Natural killer cell (primary cell): ENCODE measurements at regions not wholly inside any gene's neighbourhood (a gene's known extent, or its start where the extent isn't known, plus 50 kb on each side); places are given as distances from the start of the nearest gene placed in this dataset.

ENCODE experiments used
- ATAC-seq, 3 donors: fragments of 150-1000 bp in 2 of 3; fragments of 200-7000 bp in 1 of 3; cut with Tn5 transposase; 1 replicate in 1 of 3; 2 replicates in 2 of 3; pipeline ENCODE4 v1.10.0; 2021; ENCODE audit warnings: mild to moderate bottlenecking in 2 of 3, moderate library complexity in 2 of 3
- DNase-seq, 2 donors: peaks; one replicate each; pipeline versions ENCODE4 v3.0.0 to v3.0.0-alpha.2; 2013 to 2021; ENCODE audit warnings: mixed read lengths in 1 of 2
- H3K27ac ChIP-seq: one replicate; pipeline ENCODE4 v1.5.1; 2013; ENCODE audit warnings: mild to moderate bottlenecking, low read length
- H3K27me3 ChIP-seq: one replicate; pipeline ENCODE4 v1.6.1; 2013; ENCODE audit warnings: low read length; ENCODE audit not compliant: control insufficient read depth, insufficient read depth
- H3K36me3 ChIP-seq: one replicate; pipeline ENCODE4 v1.6.1; 2013; ENCODE audit warnings: low read length; ENCODE audit not compliant: control insufficient read depth, insufficient read depth
- H3K4me1 ChIP-seq: one replicate; pipeline ENCODE4 v1.6.1; 2013; ENCODE audit warnings: low read length; ENCODE audit not compliant: control insufficient read depth, insufficient read depth
- H3K4me3 ChIP-seq: one replicate; pipeline ENCODE4 v1.5.1; 2013; ENCODE audit warnings: low read length
- H3K9me3 ChIP-seq: one replicate; pipeline ENCODE4 v1.6.1; 2013; ENCODE audit warnings: low read length; ENCODE audit not compliant: control insufficient read depth, insufficient read depth
- H3K27ac Mint-ChIP-seq, 2 donors: one replicate each; pipeline ENCODE4 v1.8.0; 2022; ENCODE audit warnings: mild to moderate bottlenecking in 2 of 2, mixed read lengths in 2 of 2, moderate library complexity in 1 of 2
- H3K27me3 Mint-ChIP-seq, 2 donors: one replicate each; pipeline ENCODE4 v1.8.0; 2022; ENCODE audit warnings: low read depth in 2 of 2, mixed read lengths in 2 of 2
- H3K36me3 Mint-ChIP-seq: one replicate; pipeline ENCODE4 v1.8.0; 2022; ENCODE audit warnings: mixed read lengths
- H3K4me1 Mint-ChIP-seq, 2 donors: one replicate each; pipeline ENCODE4 v1.8.0; 2022; ENCODE audit warnings: mixed read lengths in 2 of 2
- H3K4me3 Mint-ChIP-seq: one replicate; pipeline ENCODE4 v1.8.0; 2022; ENCODE audit warnings: mild to moderate bottlenecking, moderate library complexity, mixed read lengths
- H3K9me3 Mint-ChIP-seq, 2 donors: one replicate each; pipeline ENCODE4 v1.8.0; 2022; ENCODE audit warnings: mixed read lengths in 2 of 2
- WGBS: methylation state at CpG from one replicate; pipeline ENCODE4 v1.1.7; 2013; ENCODE audit warnings: missing lambda C conversion rate; ENCODE audit not compliant: insufficient coverage; 5-methylcytosine and 5-hydroxymethylcytosine counted together
- intact Hi-C: fragments of 100-400 bp; cut with micrococcal nuclease; formaldehyde crosslinking; loops from one replicate; pipeline ENCODE4 v1.14.2; 2022
- TF ChIP-seq, protein P1 (sequence below): fragments of 200-600 bp; IDR thresholded peaks from one replicate; pipeline ENCODE4 v1.8.0; 2022; ENCODE audit warnings: antibody characterized with exemption

DNA sequence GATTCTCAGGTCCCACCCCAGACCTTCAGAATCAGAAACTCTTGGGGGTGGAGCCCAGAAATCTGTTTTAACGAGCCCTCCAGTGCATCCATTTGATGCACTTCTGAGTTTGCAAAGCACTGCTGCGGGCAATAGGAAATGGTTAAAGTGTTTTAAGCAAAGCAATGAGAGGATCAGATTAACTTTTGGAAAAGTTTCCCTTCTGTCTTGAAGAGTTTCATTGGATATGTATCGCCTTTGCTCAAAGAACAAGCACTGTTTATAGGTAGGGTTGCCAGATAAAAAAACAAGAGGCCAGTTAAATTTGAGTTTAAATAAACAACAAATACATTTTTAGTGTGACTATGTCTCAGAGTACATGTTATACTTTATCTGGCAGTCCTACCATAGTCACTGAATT, 226.0 kb downstream of the BMP7 start:
- peaks cover 10 to 11% of the 10 kb centered on the region in 2 donors for H3K27me3 Mint-ChIP-seq
- WGBS = 79% methylated on average over 2 of the region's 3 CpGs
- H3K4me3 ChIP-seq = no peak overlapping the region
- no peaks in the 10 kb centered on the region for H3K36me3 ChIP-seq
- H3K9me3 Mint-ChIP-seq = no peaks in the 10 kb centered on the region
- no peak overlapping the region for H3K4me3 Mint-ChIP-seq
- DNase-seq (no peak), ATAC-seq (no peak)
- no peaks in the 10 kb centered on the region for H3K4me1 ChIP-seq
- H3K27ac ChIP-seq = no peak overlapping the region
- no peaks in the 10 kb centered on the region for H3K27me3 ChIP-seq
- intact Hi-C loops = no loop called here
- no peaks in the 10 kb centered on the region for H3K4me1 Mint-ChIP-seq
- TF ChIP-seq, protein P1, sequence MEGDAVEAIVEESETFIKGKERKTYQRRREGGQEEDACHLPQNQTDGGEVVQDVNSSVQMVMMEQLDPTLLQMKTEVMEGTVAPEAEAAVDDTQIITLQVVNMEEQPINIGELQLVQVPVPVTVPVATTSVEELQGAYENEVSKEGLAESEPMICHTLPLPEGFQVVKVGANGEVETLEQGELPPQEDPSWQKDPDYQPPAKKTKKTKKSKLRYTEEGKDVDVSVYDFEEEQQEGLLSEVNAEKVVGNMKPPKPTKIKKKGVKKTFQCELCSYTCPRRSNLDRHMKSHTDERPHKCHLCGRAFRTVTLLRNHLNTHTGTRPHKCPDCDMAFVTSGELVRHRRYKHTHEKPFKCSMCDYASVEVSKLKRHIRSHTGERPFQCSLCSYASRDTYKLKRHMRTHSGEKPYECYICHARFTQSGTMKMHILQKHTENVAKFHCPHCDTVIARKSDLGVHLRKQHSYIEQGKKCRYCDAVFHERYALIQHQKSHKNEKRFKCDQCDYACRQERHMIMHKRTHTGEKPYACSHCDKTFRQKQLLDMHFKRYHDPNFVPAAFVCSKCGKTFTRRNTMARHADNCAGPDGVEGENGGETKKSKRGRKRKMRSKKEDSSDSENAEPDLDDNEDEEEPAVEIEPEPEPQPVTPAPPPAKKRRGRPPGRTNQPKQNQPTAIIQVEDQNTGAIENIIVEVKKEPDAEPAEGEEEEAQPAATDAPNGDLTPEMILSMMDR = no peak
- H3K36me3 Mint-ChIP-seq = no peaks in the 10 kb centered on the region
- no peak overlapping the region for H3K27ac Mint-ChIP-seq
- H3K9me3 ChIP-seq = no peaks in the 10 kb centered on the region

DNA sequence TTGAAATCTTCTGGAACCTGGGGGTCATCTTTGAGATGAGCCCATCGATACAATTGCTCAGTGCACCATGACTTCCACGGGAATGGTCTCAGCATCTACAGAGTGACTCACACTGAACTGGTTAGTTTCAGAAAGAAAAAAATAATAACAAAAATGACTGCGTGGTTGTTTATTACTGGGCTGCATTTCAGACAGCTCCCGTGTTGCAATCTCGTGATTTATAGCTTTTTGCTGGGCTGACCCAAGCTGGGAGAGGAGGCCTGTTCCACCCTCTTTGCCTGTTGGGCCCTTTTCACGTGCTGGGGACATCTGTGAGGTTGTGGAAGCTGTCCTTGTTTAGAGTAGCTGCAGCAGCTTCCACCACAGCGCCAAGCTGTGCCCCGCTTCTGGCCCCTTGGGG, 225.5 kb downstream of the BMP7 start:
- no peak for DNase-seq
- Histone ChIP-seq H3K4me1 (no peaks in the 10 kb centered on the region), H3K36me3 (no peaks in the 10 kb centered on the region), H3K27ac (no peak overlapping the region), H3K9me3 (no peaks in the 10 kb centered on the region), H3K4me3 (no peak overlapping the region), H3K27me3 (no peaks in the 10 kb centered on the region)
- intact Hi-C loops = no loop called here
- TF ChIP-seq, protein P1 = no peak
- H3K36me3 Mint-ChIP-seq = no peaks in the 10 kb centered on the region
- no peak overlapping the region for H3K4me3 Mint-ChIP-seq
- H3K27ac Mint-ChIP-seq = no peak overlapping the region
- H3K27me3 Mint-ChIP-seq = peaks cover 8% of the 10 kb centered on the region in 2 donors
- H3K9me3 Mint-ChIP-seq = no peaks in the 10 kb centered on the region
- ATAC-seq = no peak
- no peaks in the 10 kb centered on the region for H3K4me1 Mint-ChIP-seq
- 49% methylated on average over 8 of the region's 8 CpGs for WGBS

DNA sequence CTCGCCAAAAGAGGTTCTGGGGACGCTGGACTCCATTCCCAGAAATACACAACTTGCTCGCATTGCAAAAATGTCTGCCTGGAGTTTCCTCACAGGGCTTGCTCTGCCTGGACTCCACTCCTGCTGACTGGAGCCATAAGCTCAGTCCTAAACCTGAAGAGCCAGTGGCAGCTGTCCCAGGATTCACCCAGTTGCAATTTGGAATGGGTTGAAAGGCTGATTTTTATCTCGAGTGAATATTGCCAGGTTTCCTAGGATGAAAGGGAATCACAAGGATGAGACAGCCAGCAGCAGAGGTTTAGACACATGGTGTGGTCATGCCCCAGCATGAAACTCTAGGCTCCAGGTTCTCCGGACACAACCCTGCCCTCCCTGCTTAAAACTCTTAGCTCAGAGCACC, 223.3 kb downstream of the BMP7 start:
- DNase-seq (no peak), ATAC-seq (no peak)
- Mint-ChIP-seq H3K9me3 (no peaks in the 10 kb centered on the region), H3K4me1 (no peaks in the 10 kb centered on the region), H3K27ac (no peak overlapping the region), H3K36me3 (no peaks in the 10 kb centered on the region), H3K4me3 (no peak overlapping the region), H3K27me3 (no peaks in the 10 kb centered on the region)
- H3K27ac ChIP-seq = no peak overlapping the region
- no peaks in the 10 kb centered on the region for H3K9me3 ChIP-seq
- intact Hi-C loops = no loop called here
- H3K36me3 ChIP-seq = no peaks in the 10 kb centered on the region
- H3K27me3 ChIP-seq = no peaks in the 10 kb centered on the region
- TF ChIP-seq, protein P1 = no peak
- H3K4me3 ChIP-seq = no peak overlapping the region
- no peaks in the 10 kb centered on the region for H3K4me1 ChIP-seq
- 71% methylated on average over 5 of the region's 5 CpGs for WGBS

DNA sequence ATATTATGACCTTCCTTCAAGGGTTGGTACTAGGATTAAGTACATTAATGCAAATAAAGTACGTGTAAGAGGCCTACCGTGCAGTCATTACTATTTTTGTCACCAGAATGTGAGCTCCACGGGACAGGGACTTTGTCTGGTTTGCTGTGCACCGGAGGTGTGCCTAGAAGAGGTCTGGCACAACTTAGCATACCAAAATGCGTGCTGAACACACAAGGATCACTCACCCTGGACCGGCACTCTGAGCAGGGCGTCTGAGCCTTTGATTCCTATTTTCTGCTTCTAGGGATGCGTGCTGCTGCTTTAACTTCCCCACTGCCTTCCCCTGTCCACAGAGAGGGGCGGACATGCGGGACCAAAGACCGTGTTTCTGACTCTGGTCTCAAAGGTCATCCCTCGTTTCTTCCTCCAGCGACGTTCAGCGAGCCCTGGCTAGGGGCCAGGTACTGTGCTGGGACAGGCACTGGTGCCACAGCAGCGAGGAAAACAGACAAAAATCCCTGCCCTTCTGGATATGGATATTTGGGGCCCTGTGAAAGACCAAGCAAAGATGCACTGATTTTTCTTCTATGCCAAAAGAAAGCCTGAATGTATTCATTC, 222.7 kb downstream of the BMP7 start:
- no peak for DNase-seq
- intact Hi-C loops = no loop called here
- no peaks in the 10 kb centered on the region for H3K27me3 Mint-ChIP-seq
- Histone ChIP-seq H3K9me3 (no peaks in the 10 kb centered on the region), H3K4me1 (no peaks in the 10 kb centered on the region), H3K36me3 (no peaks in the 10 kb centered on the region), H3K4me3 (no peak overlapping the region), H3K27ac (no peak overlapping the region), H3K27me3 (no peaks in the 10 kb centered on the region)
- WGBS = 78% methylated on average over 16 of the region's 16 CpGs
- no peak overlapping the region for H3K4me3 Mint-ChIP-seq
- H3K9me3 Mint-ChIP-seq = no peaks in the 10 kb centered on the region
- H3K4me1 Mint-ChIP-seq = no peaks in the 10 kb centered on the region
- H3K27ac Mint-ChIP-seq = no peak overlapping the region
- TF ChIP-seq, protein P1 = no peak
- no peak for ATAC-seq
- no peaks in the 10 kb centered on the region for H3K36me3 Mint-ChIP-seq
